OCI-LY1 (cell line): ENCODE measurements at regions not wholly inside any gene's neighbourhood (a gene's known extent, or its start where the extent isn't known, plus 50 kb on each side); places are given as distances from the start of the nearest gene placed in this dataset.

Source experiments
- CTCF ChIP-seq: fragments of 200-600 bp; sonication (generic), shearing (Covaris generic); IDR thresholded peaks from 2 replicates; pipeline ENCODE4 v1.5.1; 2017; ENCODE audit warnings: mild to moderate bottlenecking, antibody characterized with exemption, low read length, moderate library complexity, mixed read lengths
- EZH2 ChIP-seq: fragments of 200-600 bp; sonication (generic), shearing (Covaris generic); IDR thresholded peaks from 2 replicates; pipeline ENCODE4 v1.8.0; 2017; ENCODE audit warnings: borderline replicate concordance, mixed run types, mild to moderate bottlenecking, antibody characterized with exemption, low read length, moderate library complexity, mixed read lengths

- TF ChIP-seq CTCF (peak; percentile 33; the same call in 1 of the 2 replicates), EZH2 (no peak)
These were observed 380.9 kb upstream of the MEF2C start for GRCh38 chr5:89263846-89264245.
